Cardiac septum (tissue), 1 donor: ENCODE measurements at regions not wholly inside any gene's neighbourhood (a gene's known extent, or its start where the extent isn't known, plus 50 kb on each side); places are given as distances from the start of the nearest gene placed in this dataset. TPM values are rescaled to one million over a fixed set of nuclear protein-coding genes. Genes with fewer than 3 reads are reported as not detected.

Experiments
- DNase-seq: peaks from one replicate; pipeline ENCODE4 v3.0.0-alpha.2; 2020; ENCODE audit warnings: low spot score
- intact Hi-C: fragments of 100-400 bp; cut with DNase I; formaldehyde crosslinking; loops from one replicate; pipeline ENCODE4 v1.14.0; 2022
- microRNA-seq: library from miRNA; unstranded; fragments of <30 nt; microRNA quantifications from one replicate; pipeline ENCODE4 v1.2.0, GENCODE V29; 2020
- donor health status: DM: no; HTN: no; CAD: no.

DNA sequence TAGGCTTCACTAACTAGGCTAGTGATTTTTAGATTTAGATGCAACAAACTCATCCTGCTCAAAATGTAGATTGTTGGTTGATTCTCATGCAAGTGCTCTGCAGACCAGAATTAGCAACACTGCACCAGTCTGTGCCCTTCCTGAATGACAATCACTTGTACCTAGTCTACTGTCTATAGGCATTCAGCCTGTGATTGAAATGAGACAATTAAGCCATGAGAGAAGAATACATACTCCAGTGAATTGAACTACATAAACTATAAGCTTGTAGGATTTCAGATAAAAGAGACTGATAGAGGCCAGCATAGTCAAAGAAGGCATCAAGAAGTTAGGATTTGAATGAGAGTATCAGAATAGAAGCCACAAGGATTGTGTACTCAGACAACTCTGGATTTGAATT is 138.3 kb upstream of the NRXN1 start:
- no peak for DNase-seq
- intact Hi-C loops, result no loop called here

DNA sequence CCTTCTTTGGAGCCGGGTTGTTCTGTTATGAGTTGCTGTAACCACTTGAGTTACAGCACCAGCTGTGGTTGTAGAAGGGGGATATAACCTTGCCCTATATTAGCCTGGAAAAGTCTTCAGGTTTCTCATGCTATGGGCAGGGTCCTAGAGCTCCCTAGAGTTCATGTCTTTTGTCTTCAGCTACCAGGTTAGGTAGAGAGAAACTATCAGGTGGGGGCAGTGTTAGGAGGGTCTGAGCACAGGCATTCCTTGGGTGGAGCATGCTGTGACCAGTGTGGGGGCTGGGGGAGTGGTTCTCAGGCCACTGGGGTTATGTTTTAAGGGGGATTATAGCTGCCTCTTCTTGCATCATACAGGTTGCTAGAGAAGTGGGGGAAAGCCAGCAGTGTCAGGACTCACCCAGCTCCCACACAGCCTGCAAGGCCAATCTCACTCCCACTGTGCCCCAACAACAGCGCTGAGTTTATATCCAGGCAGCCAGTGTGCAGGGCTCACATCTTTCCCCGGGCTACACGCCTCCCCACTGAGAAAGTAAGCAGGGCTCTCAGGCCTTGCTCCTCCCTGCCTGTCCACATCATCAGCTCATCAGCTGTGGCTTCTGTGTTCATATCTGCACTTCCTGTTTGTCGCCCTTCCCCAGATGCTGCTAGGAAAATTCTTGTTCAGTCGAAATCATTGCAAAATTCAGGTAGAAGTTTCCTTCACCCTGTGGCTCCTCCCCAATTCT is 133.8 kb upstream of the NRXN1 start:
- intact Hi-C loops, result no loop called here
- DNase-seq, result no peak

DNA sequence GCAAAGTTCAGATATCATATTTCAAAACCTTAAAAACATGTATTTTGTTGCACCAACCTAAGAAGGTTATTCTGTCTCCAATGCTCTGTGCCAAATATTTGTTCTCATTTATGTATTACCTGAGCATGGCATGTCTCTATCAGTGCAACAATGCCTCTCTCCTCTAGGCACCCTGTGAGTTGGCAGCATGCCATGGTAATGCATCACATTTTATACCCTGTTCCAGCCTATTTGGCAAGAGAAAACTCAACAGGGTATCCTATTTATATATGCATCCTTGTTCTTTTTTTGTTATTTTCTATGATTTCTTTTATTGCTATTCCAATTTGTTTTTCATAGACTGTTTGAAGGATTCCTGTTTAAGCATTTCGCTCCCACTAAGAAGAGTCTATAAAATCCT is 126.3 kb upstream of the NRXN1 start:
- DNase-seq, result no peak
- intact Hi-C loops, result no loop called here

DNA sequence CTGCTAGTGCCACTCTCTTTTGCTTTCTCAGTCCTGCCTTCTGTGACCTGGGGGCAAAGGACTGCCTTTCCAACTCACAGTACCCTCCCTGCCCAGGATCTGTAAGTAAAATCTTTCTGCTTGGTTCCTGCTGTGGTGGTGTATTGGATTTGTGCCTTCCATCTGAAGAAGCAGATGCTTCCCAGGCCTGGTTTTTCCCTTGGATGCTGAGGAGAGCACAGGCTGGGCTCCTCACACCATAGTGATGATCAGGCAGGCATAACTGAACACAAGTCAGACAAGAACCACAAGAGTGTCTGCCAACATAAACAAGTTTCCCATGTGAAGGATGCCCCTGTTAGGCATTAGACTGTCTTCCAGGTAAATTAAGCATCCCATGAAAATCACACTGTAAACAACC is 121.3 kb upstream of the NRXN1 start:
- intact Hi-C loops, result no loop called here
- no peak for DNase-seq

DNA sequence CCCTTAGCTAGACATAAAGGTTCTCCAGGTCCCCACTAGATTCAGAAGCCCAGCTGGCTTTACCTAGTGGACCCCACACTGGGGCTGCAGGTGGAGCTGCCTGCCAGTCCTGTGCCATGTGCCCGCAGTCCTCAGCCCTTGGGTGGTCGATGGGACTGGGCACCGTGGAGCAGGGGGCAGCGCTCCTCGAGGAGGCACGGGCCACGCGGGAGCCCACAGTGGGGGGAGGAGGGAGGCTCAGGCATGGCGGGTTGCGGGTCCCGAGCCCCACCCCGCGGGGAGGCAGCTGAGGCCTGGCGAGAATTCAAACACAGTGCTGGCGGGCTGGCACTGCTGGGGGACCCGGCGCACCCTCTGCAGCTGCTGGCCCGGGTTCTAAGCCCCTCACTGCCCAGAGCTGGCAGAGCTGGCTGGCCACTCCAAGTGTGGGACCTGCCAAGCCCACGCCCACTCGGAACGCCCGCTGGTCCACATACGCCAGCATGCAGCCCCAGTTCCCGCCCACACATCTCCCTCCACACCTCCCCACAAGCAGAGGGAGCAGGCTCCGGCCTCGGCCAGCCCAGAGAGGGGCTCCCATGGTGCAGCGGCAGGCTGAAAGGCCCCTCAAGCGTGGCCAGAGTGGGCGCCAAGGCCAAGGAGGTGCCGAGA is 119.7 kb upstream of the NRXN1 start:
- DNase-seq, result no peak
- intact Hi-C loops, result no loop called here

DNA sequence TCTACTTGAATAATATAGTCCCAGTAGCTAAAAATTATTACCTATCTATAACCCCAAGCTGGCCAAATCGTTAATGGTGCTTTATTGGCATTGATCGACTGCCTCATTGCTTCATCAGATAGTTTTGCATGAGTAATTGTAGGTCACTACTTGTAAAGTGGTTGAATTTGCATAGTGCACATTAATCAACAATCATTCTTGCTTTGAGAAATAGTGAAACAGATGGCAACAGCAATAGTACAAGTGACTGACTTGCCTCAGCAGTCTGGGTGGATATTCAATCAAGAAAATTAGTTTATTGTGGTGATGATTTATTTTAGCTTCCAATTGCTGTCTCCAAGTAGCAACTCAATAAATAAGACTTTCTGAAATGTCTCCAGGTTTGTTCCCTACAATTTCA is 117.8 kb upstream of the NRXN1 start:
- no peak for DNase-seq
- intact Hi-C loops, result no loop called here

DNA sequence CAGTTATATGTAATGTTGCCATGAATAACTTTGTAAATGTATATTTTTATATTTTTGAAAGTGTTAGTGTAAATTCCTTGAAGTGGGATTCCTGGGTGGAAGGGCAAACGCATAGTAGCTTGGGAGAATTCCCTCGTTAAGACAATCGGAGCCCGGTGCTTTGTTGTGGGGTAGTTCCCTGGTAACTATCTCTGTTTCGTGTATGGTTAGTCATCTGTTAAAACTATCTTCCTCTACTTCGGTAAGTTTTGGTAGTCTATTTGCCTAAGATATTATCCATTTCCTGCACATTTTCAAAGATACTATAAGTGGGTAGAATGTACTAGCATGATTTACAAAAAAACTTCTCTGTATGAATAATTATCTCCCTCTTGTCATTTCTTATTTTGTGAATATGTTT is 113.8 kb upstream of the NRXN1 start:
- intact Hi-C loops, result no loop called here
- DNase-seq, result no peak

DNA sequence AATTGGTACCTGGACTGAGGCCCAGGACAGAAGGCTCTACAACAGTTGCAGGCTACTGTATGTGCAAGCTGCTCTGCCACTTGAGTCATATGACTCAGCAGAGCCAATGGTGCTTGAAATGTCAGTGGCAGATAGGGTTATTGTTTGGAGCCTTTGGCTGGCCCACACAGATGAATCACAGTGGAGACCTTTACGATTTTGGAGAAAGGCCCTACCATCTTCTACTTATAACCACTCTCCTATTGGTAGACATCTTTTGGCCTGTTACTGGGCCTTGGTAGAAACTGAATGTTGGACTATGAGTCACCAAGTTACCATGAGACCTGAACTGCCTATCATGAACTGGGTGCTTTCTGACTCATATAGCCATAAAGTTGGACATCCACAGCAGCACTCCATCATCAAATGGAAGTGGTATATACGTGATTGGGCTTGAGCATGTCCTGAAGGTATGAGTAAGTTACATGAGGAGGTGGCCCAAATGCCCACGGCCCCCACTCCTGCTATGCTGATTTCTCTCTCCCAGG is 88.9 kb upstream of the NRXN1 start:
- DNase-seq, result no peak
- intact Hi-C loops, result no loop called here

DNA sequence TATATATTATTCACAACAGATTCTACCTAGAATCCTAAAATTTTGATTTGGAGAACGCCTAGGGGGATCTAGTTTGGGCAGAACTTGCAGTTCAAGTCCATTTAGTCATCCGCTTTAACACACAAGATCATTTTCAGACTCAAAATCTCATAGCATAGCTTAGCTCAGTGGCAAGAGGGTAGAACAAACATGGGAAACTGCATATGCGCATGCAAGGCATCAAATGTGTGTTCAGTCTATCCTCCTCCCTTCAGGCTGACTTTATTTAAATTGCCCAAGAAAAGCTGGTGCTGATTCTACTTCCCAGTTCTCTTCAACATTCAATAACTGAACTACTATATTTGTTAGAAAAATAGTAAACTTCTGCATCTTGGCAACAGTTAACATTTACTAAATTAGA is 79.6 kb upstream of the NRXN1 start:
- no peak for DNase-seq
- intact Hi-C loops, result no loop called here

DNA sequence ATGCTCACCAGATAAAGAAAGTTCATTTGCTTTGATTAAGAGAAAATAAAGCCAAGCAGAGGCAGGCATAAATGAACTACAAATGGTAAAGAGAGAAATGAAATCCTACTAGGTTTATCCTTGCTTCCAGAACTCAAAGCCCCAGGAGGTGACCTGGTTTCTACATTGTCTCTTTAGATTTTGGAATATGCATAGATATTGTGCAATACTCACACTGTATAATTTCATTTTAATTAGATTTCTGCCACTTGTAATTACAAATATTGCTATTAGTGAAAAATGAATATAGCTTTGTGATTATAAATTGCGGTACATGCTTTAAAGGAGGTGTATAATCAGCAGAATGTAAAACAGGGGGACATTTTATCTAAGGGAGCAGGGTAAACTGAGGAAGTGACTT is 76.9 kb upstream of the NRXN1 start:
- no peak for DNase-seq
- intact Hi-C loops, result no loop called here

DNA sequence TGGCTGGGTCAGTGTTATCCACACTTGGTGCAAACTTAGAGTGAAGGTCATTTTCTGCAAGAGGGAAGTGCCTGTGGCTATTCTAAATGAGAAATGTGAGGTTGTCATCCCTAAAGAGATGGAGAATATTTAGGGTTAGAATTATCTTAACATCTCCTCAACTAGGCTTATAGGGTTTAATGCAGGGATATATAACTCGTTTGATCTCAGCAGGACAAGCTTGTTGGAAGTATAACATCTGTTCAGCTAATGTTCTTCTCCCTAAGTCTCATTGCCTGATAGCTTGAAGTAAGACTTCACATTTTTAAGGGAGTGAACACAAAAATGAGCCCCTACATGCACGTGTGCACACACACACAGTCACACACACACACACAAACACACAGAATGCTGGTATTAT is 75.9 kb upstream of the NRXN1 start:
- DNase-seq, result no peak
- intact Hi-C loops, result no loop called here

DNA sequence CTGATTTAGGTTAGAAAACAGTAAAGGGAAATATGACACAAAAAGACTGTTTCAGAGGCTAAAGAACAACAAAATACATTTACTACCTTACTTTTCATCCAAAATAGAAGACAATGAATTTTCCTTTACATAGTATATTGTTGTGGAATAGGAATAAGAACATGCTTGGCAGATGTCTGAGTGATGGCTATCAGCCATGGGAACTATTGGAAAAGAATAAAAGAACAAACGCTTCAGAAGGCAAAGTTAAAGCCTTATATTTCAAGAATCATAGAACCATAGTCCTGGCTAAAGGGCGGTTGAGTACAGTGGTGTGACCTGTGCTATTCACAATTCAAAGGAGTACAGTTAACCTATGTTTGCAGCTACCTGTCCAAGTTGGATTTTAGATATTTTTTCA is 73.9 kb upstream of the NRXN1 start:
- DNase-seq, result no peak
- intact Hi-C loops, result no loop called here

DNA sequence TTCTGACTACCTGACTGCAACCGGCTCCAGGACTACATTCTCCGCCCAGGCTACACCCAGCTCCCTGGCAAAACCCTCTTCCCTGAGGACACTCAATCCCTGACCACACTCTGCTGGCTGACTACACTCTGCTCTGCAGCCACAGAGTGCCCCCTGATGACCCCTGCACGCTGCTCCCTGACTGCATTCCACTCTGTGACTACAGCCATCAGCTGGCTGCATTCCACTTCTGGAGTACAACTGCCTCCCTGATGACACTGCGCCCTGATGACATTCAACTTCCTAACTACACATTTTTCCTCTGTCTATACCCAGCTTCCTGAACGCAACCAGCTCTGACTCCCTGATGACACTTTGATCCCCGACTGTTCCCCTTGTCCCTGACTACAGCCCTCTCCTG is 71.3 kb upstream of the NRXN1 start:
- intact Hi-C loops, result no loop called here
- DNase-seq, result no peak

DNA sequence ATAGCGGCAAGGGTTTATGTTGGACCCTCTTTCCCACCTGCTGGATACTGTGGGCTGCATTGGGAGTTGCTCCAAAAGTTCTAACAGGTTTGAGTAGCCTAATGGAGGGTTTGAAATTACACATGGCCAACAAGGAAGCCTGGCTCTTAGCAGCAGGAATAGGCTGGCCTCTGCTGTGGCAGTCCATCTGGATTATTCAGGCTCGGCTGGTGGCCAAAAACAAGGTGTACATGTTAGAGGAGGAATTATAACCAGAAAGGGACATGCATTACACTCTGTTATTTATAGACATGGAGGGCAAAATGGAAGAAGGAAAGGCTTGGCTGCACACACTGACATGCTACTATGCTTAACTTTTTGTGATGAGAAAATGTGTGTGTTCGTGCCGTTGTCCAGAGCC is 61.1 kb upstream of the NRXN1 start:
- no peak for DNase-seq
- intact Hi-C loops, result no loop called here

DNA sequence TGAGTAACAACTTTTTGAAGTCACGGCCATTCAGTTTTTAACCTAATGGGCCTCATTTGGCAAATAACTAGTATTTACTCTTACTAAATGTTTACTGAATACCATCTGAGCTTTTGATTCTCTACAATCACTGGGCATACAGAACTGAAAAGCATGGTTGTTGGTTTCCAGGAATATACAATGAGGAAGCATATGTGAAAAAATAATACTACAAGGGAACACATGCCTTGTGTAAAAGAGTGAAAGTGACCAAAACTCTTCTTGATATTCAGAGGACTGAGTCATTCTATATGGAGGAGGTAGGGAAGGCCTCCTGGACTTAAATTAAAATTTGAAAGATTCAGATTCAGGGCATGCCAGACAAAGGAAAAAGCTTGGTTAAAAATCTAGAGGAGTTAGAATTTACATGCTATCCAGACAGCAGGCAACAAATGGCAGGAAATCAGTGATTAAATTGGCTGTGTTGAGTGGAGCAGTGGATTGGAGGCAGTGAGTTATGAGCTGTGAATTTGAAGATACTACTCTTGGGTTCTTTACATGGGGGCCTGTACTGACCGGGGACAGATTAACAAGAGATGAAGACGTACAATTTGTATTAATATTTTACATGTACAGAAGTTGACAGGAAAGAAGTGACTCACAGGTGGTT is 53.6 kb upstream of the NRXN1 start:
- intact Hi-C loops, result no loop called here
- DNase-seq, result no peak

DNA sequence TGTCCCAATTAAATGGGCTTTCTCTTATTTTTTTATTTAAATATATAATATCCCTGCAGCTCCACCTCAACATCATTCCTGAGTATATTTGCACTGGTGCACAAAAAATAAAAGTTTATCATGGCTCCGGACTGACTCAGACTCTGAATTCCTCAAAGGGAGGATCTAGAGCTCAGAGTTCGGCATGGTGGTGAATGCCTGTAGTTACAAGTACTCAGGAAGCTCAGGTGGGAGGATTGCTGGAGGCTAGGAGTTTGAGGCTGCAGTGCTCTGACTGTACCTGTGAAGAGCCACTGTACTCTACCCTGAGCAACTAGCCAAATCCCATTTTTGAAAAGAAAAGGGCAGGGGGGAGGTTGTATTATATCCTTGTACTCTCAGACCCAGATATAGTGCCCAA is 52.8 kb upstream of the NRXN1 start:
- intact Hi-C loops, result no loop called here
- no peak for DNase-seq

Small RNA genes in the stretch of these regions (microRNA-seq; reads per million reads assigned to microRNA genes)
- gene MIR4431, result not detected
